PC-9 (cell line): ENCODE measurements at regions not wholly inside any gene's neighbourhood (a gene's known extent, or its start where the extent isn't known, plus 50 kb on each side); places are given as distances from the start of the nearest gene placed in this dataset.

Experiments used
- EZH2 ChIP-seq: fragments of 200-600 bp; sonication (generic); IDR thresholded peaks from 2 replicates; pipeline ENCODE4 v1.8.0; 2017; ENCODE audit warnings: antibody characterized with exemption, low read depth
- TF ChIP-seq, protein P1 (sequence below): fragments of 200-600 bp; sonication (generic); conservative IDR thresholded peaks from 2 replicates; pipeline ENCODE4 v1.6.1; 2017; ENCODE audit warnings: mixed run types, antibody characterized with exemption, mild to moderate bottlenecking, moderate library complexity

- TF ChIP-seq, protein P1, sequence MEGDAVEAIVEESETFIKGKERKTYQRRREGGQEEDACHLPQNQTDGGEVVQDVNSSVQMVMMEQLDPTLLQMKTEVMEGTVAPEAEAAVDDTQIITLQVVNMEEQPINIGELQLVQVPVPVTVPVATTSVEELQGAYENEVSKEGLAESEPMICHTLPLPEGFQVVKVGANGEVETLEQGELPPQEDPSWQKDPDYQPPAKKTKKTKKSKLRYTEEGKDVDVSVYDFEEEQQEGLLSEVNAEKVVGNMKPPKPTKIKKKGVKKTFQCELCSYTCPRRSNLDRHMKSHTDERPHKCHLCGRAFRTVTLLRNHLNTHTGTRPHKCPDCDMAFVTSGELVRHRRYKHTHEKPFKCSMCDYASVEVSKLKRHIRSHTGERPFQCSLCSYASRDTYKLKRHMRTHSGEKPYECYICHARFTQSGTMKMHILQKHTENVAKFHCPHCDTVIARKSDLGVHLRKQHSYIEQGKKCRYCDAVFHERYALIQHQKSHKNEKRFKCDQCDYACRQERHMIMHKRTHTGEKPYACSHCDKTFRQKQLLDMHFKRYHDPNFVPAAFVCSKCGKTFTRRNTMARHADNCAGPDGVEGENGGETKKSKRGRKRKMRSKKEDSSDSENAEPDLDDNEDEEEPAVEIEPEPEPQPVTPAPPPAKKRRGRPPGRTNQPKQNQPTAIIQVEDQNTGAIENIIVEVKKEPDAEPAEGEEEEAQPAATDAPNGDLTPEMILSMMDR: no peak
- TF ChIP-seq EZH2: no peak
Measured at GRCh38 chr5:73357576-73357975, 91.0 kb downstream of the FOXD1 start.
